Activated CD8-positive, alpha-beta memory T cell treated with anti-CD3 and anti-CD28 coated beads, Interleukin-2, amount 10 ng/mL, durations not matched to agents 7 days and 5 days (primary cell): ENCODE measurements at regions not wholly inside any gene's neighbourhood (a gene's known extent, or its start where the extent isn't known, plus 50 kb on each side); places are given as distances from the start of the nearest gene placed in this dataset.

Experiments
- ATAC-seq: fragments of 150-1000 bp; cut with Tn5 transposase; one replicate; pipeline ENCODE4 v1.10.0; 2021; ENCODE audit warnings: moderate library complexity
- CTCF ChIA-PET: fragments of 350-600 bp; sonication (Branson Sonifier 250); formaldehyde crosslinking; loops from one replicate; lab custom pipeline; 2021; ENCODE audit warnings: antibody characterized with exemption; lab: Charles Lee
- DNase-seq: peaks from one replicate; pipeline ENCODE4 v3.0.0-alpha.2; 2020
- H3K27ac Mint-ChIP-seq: one replicate; pipeline ENCODE4 v1.8.0; 2021; ENCODE audit warnings: mild to moderate bottlenecking, mixed read lengths
- H3K27me3 Mint-ChIP-seq: one replicate; pipeline ENCODE4 v1.8.0; 2021; ENCODE audit warnings: mixed read lengths
- H3K36me3 Mint-ChIP-seq: one replicate; pipeline ENCODE4 v1.8.0; 2021; ENCODE audit warnings: mild to moderate bottlenecking, mixed read lengths
- H3K4me1 Mint-ChIP-seq: one replicate; pipeline ENCODE4 v1.8.0; 2021; ENCODE audit warnings: mixed read lengths
- H3K4me3 Mint-ChIP-seq: one replicate; pipeline ENCODE4 v1.8.0; 2021; ENCODE audit warnings: mild to moderate bottlenecking, moderate library complexity, mixed read lengths
- H3K9me3 Mint-ChIP-seq: one replicate; pipeline ENCODE4 v1.8.0; 2022; ENCODE audit warnings: low read depth, mixed read lengths

DNA sequence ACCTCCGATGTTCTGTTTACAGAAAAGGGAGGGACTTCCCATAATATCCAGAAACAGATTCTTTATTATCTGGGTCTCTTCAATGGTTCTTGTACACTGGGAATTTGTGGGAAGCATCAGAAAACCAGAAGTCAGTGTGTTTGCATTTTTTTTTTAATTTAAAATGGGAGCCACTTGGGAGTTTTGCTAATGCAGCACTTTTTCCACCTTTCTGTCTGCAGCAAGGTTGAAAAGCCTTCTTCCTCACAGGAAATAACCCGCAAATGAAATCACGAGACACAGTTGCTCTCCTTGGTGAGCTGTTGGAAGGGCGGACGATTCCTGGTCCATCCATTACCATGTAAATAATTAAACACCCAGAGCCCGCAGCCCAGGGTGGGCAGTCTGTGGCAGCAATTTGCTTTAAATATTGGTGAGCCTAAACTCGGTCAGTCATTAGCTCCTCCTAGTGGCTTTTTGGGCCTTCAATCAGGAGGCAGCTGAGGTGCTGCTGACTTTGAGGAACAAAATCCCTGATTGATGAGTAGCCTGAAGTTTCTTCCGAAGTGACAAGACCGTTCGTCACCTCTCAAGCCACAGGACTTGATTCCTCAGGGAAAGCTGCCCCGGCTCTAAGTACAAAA lies 471.5 kb downstream of the EPHA4 start:
- Mint-ChIP-seq H3K4me1 (peaks cover 6% of the 10 kb centered on the region), H3K27me3 (no peaks in the 10 kb centered on the region), H3K27ac (no peak overlapping the region), H3K4me3 (no peak overlapping the region), H3K9me3 (no peaks in the 10 kb centered on the region), H3K36me3 (no peaks in the 10 kb centered on the region)
- CTCF ChIA-PET = no interaction called here
- DNase-seq = no peak
- ATAC-seq = no peak

DNA sequence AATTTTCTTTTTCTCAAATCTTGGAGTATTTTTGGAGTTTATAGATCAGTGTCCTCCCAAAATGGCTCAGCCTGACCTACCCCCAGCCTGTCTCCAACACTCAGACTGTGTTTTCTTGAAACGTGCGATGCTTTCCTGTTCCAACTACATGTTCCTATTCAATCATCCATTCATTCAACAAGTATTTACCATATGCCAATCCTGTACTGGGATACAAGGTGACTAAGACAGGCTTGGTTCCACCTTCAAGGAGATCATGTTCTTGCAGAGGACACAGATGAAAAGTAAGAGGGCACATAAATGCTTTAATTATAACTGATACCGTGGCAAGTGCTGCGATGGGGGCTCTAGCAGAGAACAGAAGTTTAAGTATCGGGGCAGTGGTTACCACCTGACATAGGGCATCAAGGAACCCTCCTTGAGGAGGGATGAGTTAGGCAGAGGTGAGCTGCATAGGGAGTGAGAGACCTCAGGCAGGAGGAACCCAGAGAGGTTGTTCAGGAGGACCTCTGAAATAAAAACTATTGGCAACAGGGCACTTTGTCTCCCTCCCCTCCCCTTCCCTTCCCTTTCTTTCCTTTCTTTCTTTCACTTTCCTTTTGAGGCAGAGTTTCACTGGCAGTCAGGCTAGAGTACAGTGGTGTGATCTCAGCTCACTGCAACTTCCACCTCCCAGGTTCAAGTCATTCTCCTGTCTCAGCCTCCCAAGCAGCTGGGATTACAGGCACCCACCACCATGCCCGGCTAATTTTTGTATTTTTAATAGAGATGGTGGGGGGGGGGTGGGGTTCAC lies 469.0 kb downstream of the EPHA4 start:
- Mint-ChIP-seq H3K27ac (no peak overlapping the region), H3K9me3 (no peaks in the 10 kb centered on the region), H3K27me3 (no peaks in the 10 kb centered on the region), H3K36me3 (no peaks in the 10 kb centered on the region), H3K4me1 (peaks cover 6% of the 10 kb centered on the region), H3K4me3 (no peak overlapping the region)
- DNase-seq (no peak), ATAC-seq (peak; percentile 42)
- CTCF ChIA-PET = no interaction called here

GRCh38 chr2:221103930-221104329 lies 468.2 kb downstream of the EPHA4 start:
- peaks cover 6% of the 10 kb centered on the region for H3K4me1 Mint-ChIP-seq
- no peak overlapping the region for H3K4me3 Mint-ChIP-seq
- CTCF ChIA-PET = interaction anchor here (1.0 kb wide), 1 partner anchor 15 kb away, joined by 3 read pairs; no protein-coding TSS in a partner anchor
- H3K27ac Mint-ChIP-seq = no peak overlapping the region
- no peaks in the 10 kb centered on the region for H3K9me3 Mint-ChIP-seq
- H3K36me3 Mint-ChIP-seq = no peaks in the 10 kb centered on the region
- ATAC-seq = no peak
- no peaks in the 10 kb centered on the region for H3K27me3 Mint-ChIP-seq
- no peak for DNase-seq

- ATAC-seq (no peak), DNase-seq (no peak)
- H3K27me3 Mint-ChIP-seq = no peaks in the 10 kb centered on the region
- no peak overlapping the region for H3K4me3 Mint-ChIP-seq
- H3K36me3 Mint-ChIP-seq = no peaks in the 10 kb centered on the region
- H3K9me3 Mint-ChIP-seq = no peaks in the 10 kb centered on the region
- CTCF ChIA-PET = interaction anchor here (1.0 kb wide), 1 partner anchor 15 kb away, joined by 3 read pairs; no protein-coding TSS in a partner anchor
- no peak overlapping the region for H3K27ac Mint-ChIP-seq
- peaks cover 6% of the 10 kb centered on the region for H3K4me1 Mint-ChIP-seq
These were observed 467.7 kb downstream of the EPHA4 start for GRCh38 chr2:221104361-221104811.

DNA sequence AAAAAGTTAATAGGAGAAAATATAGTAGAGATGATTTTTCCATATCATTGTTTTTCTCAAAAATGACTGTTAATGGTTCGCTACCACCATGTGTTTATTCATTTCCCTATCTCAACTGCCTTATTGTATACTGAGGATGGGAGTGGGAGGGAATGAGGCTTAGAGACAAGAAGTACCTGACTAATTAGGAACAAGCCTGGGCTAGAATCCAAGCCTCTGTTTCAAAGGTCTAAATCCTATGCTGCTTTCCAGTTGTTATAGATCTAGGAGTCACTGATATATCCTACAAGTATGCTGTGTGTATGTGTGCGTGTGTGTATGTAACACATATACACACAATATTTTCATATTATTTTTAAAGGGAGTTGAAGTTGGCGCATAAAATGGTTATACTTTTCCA lies 465.9 kb downstream of the EPHA4 start:
- peaks cover 6% of the 10 kb centered on the region for H3K4me1 Mint-ChIP-seq

GRCh38 chr2:221107424-221107823 lies 464.7 kb downstream of the EPHA4 start:
- H3K4me3 Mint-ChIP-seq = no peak overlapping the region
- CTCF ChIA-PET = no interaction called here
- no peaks in the 10 kb centered on the region for H3K36me3 Mint-ChIP-seq
- no peak for ATAC-seq
- DNase-seq = no peak
- H3K9me3 Mint-ChIP-seq = no peaks in the 10 kb centered on the region
- peaks cover 6% of the 10 kb centered on the region for H3K4me1 Mint-ChIP-seq
- peaks cover 4% of the 10 kb centered on the region for H3K27me3 Mint-ChIP-seq
- no peak overlapping the region for H3K27ac Mint-ChIP-seq

More for the DNA sequence above, 465.9 kb downstream of the EPHA4 start:
- no peaks in the 10 kb centered on the region for H3K36me3 Mint-ChIP-seq
- no peaks in the 10 kb centered on the region for H3K9me3 Mint-ChIP-seq
- CTCF ChIA-PET = no interaction called here
- peaks cover 4% of the 10 kb centered on the region for H3K27me3 Mint-ChIP-seq
- no peak for ATAC-seq
- DNase-seq = no peak
- H3K27ac Mint-ChIP-seq = no peak overlapping the region
- H3K4me3 Mint-ChIP-seq = no peak overlapping the region

DNA sequence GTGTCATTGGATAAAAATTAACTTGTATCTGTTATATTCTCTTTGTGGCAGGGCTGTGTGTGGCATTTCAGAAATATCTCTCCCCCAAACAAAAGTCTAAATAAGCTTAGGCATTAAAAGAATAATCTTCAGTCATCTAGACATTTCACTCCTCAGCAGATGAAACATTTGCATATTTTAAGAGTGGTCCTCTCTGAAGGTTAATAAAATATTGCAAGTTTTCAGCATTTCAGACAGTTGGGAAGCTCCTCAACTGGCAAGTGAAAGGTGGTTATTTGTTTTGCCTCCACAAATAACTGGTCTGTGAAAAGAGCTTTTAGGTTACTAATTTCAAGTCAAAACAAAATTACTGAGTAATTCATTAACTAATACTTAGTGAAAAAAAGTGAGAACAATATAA lies 462.6 kb downstream of the EPHA4 start:
- Mint-ChIP-seq H3K27me3 (peaks cover 4% of the 10 kb centered on the region), H3K4me1 (no peaks in the 10 kb centered on the region), H3K27ac (no peak overlapping the region), H3K9me3 (no peaks in the 10 kb centered on the region), H3K36me3 (no peaks in the 10 kb centered on the region), H3K4me3 (no peak overlapping the region)
- ATAC-seq (no peak), DNase-seq (no peak)
- CTCF ChIA-PET = no interaction called here

GRCh38 chr2:221111739-221112138 lies 460.4 kb downstream of the EPHA4 start:
- ATAC-seq (no peak), DNase-seq (no peak)
- CTCF ChIA-PET = no interaction called here
- Mint-ChIP-seq H3K36me3 (no peaks in the 10 kb centered on the region), H3K27me3 (peaks cover 6% of the 10 kb centered on the region), H3K4me3 (no peak overlapping the region), H3K27ac (no peak overlapping the region), H3K4me1 (no peaks in the 10 kb centered on the region), H3K9me3 (no peaks in the 10 kb centered on the region)

DNA sequence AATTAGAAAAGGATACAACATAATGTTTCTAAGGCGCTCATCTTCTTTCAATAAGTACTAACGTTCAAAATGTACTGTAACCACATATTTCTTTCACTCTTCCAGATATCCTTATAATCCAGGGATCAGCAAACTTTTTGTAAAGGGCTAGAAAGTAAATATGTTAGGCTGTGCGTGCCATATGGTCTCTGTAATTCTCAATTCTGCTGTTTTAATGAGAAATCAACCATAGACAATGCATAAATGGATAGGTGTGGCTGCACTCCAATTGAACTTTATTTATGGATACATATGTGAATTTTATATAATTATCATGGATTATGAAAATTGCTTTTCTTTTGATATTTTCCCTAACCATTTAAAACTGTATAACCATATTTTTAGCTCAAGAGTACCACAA lies 459.4 kb downstream of the EPHA4 start:
- peaks cover 6% of the 10 kb centered on the region for H3K27me3 Mint-ChIP-seq
- no peak for DNase-seq
- no peaks in the 10 kb centered on the region for H3K4me1 Mint-ChIP-seq
- H3K27ac Mint-ChIP-seq = no peak overlapping the region
- CTCF ChIA-PET = no interaction called here
- H3K4me3 Mint-ChIP-seq = no peak overlapping the region
- no peaks in the 10 kb centered on the region for H3K36me3 Mint-ChIP-seq
- ATAC-seq = no peak
- no peaks in the 10 kb centered on the region for H3K9me3 Mint-ChIP-seq

GRCh38 chr2:221115944-221116343 lies 456.2 kb downstream of the EPHA4 start:
- no peak for DNase-seq
- CTCF ChIA-PET = no interaction called here
- no peak overlapping the region for H3K4me3 Mint-ChIP-seq
- H3K27ac Mint-ChIP-seq = no peak overlapping the region
- H3K36me3 Mint-ChIP-seq = no peaks in the 10 kb centered on the region
- ATAC-seq = no peak
- H3K4me1 Mint-ChIP-seq = no peaks in the 10 kb centered on the region
- H3K9me3 Mint-ChIP-seq = peaks cover 2% of the 10 kb centered on the region
- H3K27me3 Mint-ChIP-seq = peaks cover 5% of the 10 kb centered on the region

GRCh38 chr2:221120643-221121042 lies 451.5 kb downstream of the EPHA4 start:
- DNase-seq = no peak
- Mint-ChIP-seq H3K4me3 (no peak overlapping the region), H3K27ac (no peak overlapping the region), H3K4me1 (no peaks in the 10 kb centered on the region), H3K9me3 (peaks cover 2% of the 10 kb centered on the region), H3K27me3 (peaks cover 2% of the 10 kb centered on the region), H3K36me3 (no peaks in the 10 kb centered on the region)
- CTCF ChIA-PET = no interaction called here
- ATAC-seq = no peak

DNA sequence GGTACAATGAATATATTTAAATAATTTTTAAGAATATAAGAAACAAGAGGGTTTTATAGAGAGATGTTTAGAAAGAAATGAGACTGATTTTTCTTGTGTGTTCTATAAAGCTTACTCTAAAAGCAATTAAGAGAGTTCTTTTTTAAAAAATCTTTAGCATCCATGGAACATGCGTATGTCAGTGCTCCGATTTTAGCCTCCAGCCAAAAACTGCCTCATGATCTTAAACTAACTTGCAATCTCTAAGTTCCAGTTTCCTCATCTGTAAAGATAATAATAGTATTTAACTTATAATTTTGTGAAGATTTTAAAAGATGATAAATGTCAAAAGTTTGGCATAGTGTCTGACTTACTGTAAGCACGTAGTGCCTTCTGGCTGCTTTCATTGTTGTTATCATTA lies 448.7 kb downstream of the EPHA4 start:
- H3K36me3 Mint-ChIP-seq = no peaks in the 10 kb centered on the region

DNA sequence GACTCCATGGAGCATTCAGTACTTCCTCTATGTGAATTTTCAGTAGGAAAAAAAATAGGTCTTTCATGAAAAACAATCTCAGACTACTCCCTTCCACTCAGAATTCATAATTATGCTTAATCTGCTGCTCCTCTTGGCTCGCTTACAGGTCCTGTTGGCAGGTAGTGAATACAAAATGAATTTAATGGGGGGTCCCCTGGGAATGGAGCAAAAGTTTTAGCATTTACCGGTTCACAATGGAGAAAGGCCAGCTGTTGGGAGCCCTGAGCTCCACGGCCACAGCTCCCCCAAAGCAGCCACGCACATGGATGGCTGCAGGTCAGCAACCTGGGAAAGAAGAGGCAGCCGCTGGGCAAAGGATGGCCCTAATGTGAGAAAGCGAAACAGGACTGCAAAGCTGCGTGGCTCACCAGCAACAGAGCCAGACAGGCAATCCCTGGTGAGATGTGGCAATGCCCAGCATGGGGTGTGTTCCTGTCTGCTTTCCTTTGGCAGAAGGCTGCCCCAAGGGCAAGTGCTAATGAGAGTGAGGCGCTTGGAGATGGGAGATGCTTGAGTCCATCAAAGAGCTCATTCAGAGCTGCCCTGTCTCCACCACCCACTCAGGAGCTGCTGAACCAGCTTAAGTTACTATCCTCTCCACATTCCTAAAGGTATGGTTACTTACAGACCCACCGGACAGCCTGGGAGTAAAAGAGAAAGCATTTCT lies 447.4 kb downstream of the EPHA4 start:
- Mint-ChIP-seq H3K27me3 (no peaks in the 10 kb centered on the region), H3K4me1 (no peaks in the 10 kb centered on the region), H3K9me3 (peaks cover 11% of the 10 kb centered on the region), H3K4me3 (no peak overlapping the region), H3K27ac (no peak overlapping the region), H3K36me3 (no peaks in the 10 kb centered on the region)
- DNase-seq (no peak), ATAC-seq (no peak)
- CTCF ChIA-PET = no interaction called here

More for the DNA sequence above, 448.7 kb downstream of the EPHA4 start:
- Mint-ChIP-seq H3K9me3 (peaks cover 6% of the 10 kb centered on the region), H3K27ac (no peak overlapping the region), H3K4me3 (no peak overlapping the region), H3K4me1 (no peaks in the 10 kb centered on the region), H3K27me3 (no peaks in the 10 kb centered on the region)
- DNase-seq = no peak
- CTCF ChIA-PET = no interaction called here
- ATAC-seq = no peak
